Adrenal gland (tissue), 5 donors: ENCODE measurements at regions not wholly inside any gene's neighbourhood (a gene's known extent, or its start where the extent isn't known, plus 50 kb on each side); places are given as distances from the start of the nearest gene placed in this dataset.

Source experiments
- POLR2A ChIP-seq, 2 donors: fragments of 450-650 bp; IDR thresholded peaks; one replicate each; pipeline ENCODE4 v1.6.1; 2017; ENCODE audit warnings: antibody characterized with exemption in 2 of 2, mild to moderate bottlenecking in 2 of 2, moderate library complexity in 1 of 2
- TF ChIP-seq, protein P1 (sequence below), 6 experiments: fragments of 450-650 bp in 4 of 6; fragments of 200-600 bp in 2 of 6; sonication (generic) in 1 of 6; IDR thresholded peaks; 1 replicate in 5 of 6; 2 replicates in 1 of 6; pipeline versions ENCODE4 v1.5.1 to v1.8.0; 2016 to 2021; ENCODE audit warnings: antibody characterized with exemption in 6 of 6, mild to moderate bottlenecking in 2 of 6, moderate library complexity in 1 of 6
- donor health status: DM: no; HTN: no; CAD: no.

DNA sequence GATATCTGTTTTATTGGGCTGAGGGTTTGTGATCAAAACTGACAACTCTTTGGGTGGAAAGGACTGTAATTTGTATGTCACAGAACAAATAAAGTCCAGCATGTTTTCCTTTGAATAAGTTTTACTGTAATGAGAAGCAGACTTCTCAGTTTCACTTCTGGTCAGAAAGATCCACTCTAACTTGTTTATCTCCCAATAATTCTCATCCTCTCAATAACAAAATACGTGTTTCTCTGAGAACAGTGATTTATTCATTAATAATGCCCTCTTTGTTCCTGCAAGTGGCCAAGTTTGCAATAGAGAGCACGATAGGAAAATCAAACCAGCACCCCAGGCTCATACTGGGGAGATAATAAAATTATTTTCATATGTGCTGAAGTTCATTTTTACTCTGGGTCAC lies 190.6 kb downstream of the CNTN3 start:
- TF ChIP-seq POLR2A (IDR thresholded peaks at IDR 0.05): no peak
- TF ChIP-seq, protein P1, sequence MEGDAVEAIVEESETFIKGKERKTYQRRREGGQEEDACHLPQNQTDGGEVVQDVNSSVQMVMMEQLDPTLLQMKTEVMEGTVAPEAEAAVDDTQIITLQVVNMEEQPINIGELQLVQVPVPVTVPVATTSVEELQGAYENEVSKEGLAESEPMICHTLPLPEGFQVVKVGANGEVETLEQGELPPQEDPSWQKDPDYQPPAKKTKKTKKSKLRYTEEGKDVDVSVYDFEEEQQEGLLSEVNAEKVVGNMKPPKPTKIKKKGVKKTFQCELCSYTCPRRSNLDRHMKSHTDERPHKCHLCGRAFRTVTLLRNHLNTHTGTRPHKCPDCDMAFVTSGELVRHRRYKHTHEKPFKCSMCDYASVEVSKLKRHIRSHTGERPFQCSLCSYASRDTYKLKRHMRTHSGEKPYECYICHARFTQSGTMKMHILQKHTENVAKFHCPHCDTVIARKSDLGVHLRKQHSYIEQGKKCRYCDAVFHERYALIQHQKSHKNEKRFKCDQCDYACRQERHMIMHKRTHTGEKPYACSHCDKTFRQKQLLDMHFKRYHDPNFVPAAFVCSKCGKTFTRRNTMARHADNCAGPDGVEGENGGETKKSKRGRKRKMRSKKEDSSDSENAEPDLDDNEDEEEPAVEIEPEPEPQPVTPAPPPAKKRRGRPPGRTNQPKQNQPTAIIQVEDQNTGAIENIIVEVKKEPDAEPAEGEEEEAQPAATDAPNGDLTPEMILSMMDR (IDR thresholded peaks at IDR 0.05): no peak
